ENCODE measurements at regions not wholly inside any gene's neighbourhood (a gene's known extent, or its start where the extent isn't known, plus 50 kb on each side); places are given as distances from the start of the nearest gene placed in this dataset.

GRCh38 chr2:4130651-4131050 lies 427.3 kb downstream of the DCDC2C start:
- Histone ChIP-seq H3K4me1 (ENCODE audit: low read length) (no peaks in the 10 kb centered on the region), H2AFZ (ENCODE audit: low read depth, low read length) (no peak overlapping the region), H3K9ac (ENCODE audit: low read length) (no peak overlapping the region), H3K4me2 (ENCODE audit: low read length) (no peak overlapping the region), H3K36me3 (replicated peaks; ENCODE audit: low read depth, low read length) (no peaks in the 10 kb centered on the region), H3K4me3 (ENCODE audit: low read length) (no peak overlapping the region), H3K9me3 (ENCODE audit: insufficient read depth, low read length) (peaks cover 9% of the 10 kb centered on the region; the same call in 1 of the 2 replicates), H3K79me2 (ENCODE audit: low read length) (no peaks in the 10 kb centered on the region), H3K27me3 (ENCODE audit: low read depth, low read length) (no peaks in the 10 kb centered on the region), H4K20me1 (ENCODE audit: insufficient read depth, low read length) (no peaks in the 10 kb centered on the region), H3K27ac (ENCODE audit: low read length) (no peak overlapping the region)
- TF ChIP-seq CTCF (IDR thresholded peaks at IDR 0.05; ENCODE audit: low read depth, low read length) (no peak), EZH2phosphoT487 (IDR thresholded peaks at IDR 0.05; ENCODE audit: low read depth) (no peak)

GRCh38 chr2:4134551-4135550 lies 431.5 kb downstream of the DCDC2C start:
- no peak for TF ChIP-seq EZH2phosphoT487 (IDR thresholded peaks at IDR 0.05; ENCODE audit: low read depth)
- no peak for TF ChIP-seq CTCF (IDR thresholded peaks at IDR 0.05; ENCODE audit: low read depth, low read length)
- peaks cover 9% of the 10 kb centered on the region; the same call in 1 of the 2 replicates for H3K9me3 ChIP-seq (ENCODE audit: insufficient read depth, low read length)
- no peak overlapping the region for H3K9ac ChIP-seq (ENCODE audit: low read length)
- H3K27me3 ChIP-seq (ENCODE audit: low read depth, low read length): no peaks in the 10 kb centered on the region
- H2AFZ ChIP-seq (ENCODE audit: low read depth, low read length): no peak overlapping the region
- no peak overlapping the region for H3K27ac ChIP-seq (ENCODE audit: low read length)
- H4K20me1 ChIP-seq (ENCODE audit: insufficient read depth, low read length): no peaks in the 10 kb centered on the region
- no peak overlapping the region for H3K4me3 ChIP-seq (ENCODE audit: low read length)
- no peaks in the 10 kb centered on the region for H3K79me2 ChIP-seq (ENCODE audit: low read length)
- no peaks in the 10 kb centered on the region for H3K36me3 ChIP-seq (replicated peaks; ENCODE audit: low read depth, low read length)
- H3K4me2 ChIP-seq (ENCODE audit: low read length): no peak overlapping the region
- H3K4me1 ChIP-seq (ENCODE audit: low read length): no peaks in the 10 kb centered on the region

GRCh38 chr2:4135765-4136164 lies 432.4 kb downstream of the DCDC2C start:
- Histone ChIP-seq H3K4me1 (ENCODE audit: low read length) (no peaks in the 10 kb centered on the region), H3K9ac (ENCODE audit: low read length) (no peak overlapping the region), H4K20me1 (ENCODE audit: insufficient read depth, low read length) (no peaks in the 10 kb centered on the region), H3K9me3 (ENCODE audit: insufficient read depth, low read length) (peaks cover 7% of the 10 kb centered on the region; the same call in 1 of the 2 replicates), H3K79me2 (ENCODE audit: low read length) (no peaks in the 10 kb centered on the region), H2AFZ (ENCODE audit: low read depth, low read length) (no peak overlapping the region), H3K36me3 (replicated peaks; ENCODE audit: low read depth, low read length) (no peaks in the 10 kb centered on the region), H3K4me3 (ENCODE audit: low read length) (no peak overlapping the region), H3K27me3 (ENCODE audit: low read depth, low read length) (no peaks in the 10 kb centered on the region), H3K27ac (ENCODE audit: low read length) (no peak overlapping the region), H3K4me2 (ENCODE audit: low read length) (no peak overlapping the region)
- TF ChIP-seq EZH2phosphoT487 (IDR thresholded peaks at IDR 0.05; ENCODE audit: low read depth) (no peak), CTCF (IDR thresholded peaks at IDR 0.05; ENCODE audit: low read depth, low read length) (no peak)

GRCh38 chr2:4139316-4139715 lies 435.9 kb downstream of the DCDC2C start:
- H3K79me2 ChIP-seq (ENCODE audit: low read length): no peaks in the 10 kb centered on the region
- no peak overlapping the region for H3K9ac ChIP-seq (ENCODE audit: low read length)
- no peaks in the 10 kb centered on the region for H3K27me3 ChIP-seq (ENCODE audit: low read depth, low read length)
- no peaks in the 10 kb centered on the region for H3K4me1 ChIP-seq (ENCODE audit: low read length)
- no peak overlapping the region for H2AFZ ChIP-seq (ENCODE audit: low read depth, low read length)
- no peak overlapping the region for H3K4me2 ChIP-seq (ENCODE audit: low read length)
- no peaks in the 10 kb centered on the region for H4K20me1 ChIP-seq (ENCODE audit: insufficient read depth, low read length)
- H3K9me3 ChIP-seq (ENCODE audit: insufficient read depth, low read length): no peaks in the 10 kb centered on the region
- no peaks in the 10 kb centered on the region for H3K36me3 ChIP-seq (replicated peaks; ENCODE audit: low read depth, low read length)
- H3K4me3 ChIP-seq (ENCODE audit: low read length): no peak overlapping the region
- TF ChIP-seq EZH2phosphoT487 (IDR thresholded peaks at IDR 0.05; ENCODE audit: low read depth) (no peak), CTCF (IDR thresholded peaks at IDR 0.05; ENCODE audit: low read depth, low read length) (no peak)
- H3K27ac ChIP-seq (ENCODE audit: low read length): no peak overlapping the region

Data from OCI-LY3 (cell line).